Loucy (cell line): ENCODE measurements at regions not wholly inside any gene's neighbourhood (a gene's known extent, or its start where the extent isn't known, plus 50 kb on each side); places are given as distances from the start of the nearest gene placed in this dataset.

ENCODE experiments used
- EZH2phosphoT487 ChIP-seq: fragments of 200-600 bp; IDR thresholded peaks from 2 replicates; pipeline ENCODE4 v1.6.1; 2018; ENCODE audit warnings: antibody characterized with exemption, mild to moderate bottlenecking, moderate library complexity, borderline replicate concordance
- TF ChIP-seq, protein P1 (sequence below): fragments of 200-600 bp; sonication (generic); conservative IDR thresholded peaks from 2 replicates; pipeline ENCODE4 v1.5.1; 2014; ENCODE audit warnings: mild to moderate bottlenecking, antibody characterized with exemption, low read length

- TF ChIP-seq, protein P1, sequence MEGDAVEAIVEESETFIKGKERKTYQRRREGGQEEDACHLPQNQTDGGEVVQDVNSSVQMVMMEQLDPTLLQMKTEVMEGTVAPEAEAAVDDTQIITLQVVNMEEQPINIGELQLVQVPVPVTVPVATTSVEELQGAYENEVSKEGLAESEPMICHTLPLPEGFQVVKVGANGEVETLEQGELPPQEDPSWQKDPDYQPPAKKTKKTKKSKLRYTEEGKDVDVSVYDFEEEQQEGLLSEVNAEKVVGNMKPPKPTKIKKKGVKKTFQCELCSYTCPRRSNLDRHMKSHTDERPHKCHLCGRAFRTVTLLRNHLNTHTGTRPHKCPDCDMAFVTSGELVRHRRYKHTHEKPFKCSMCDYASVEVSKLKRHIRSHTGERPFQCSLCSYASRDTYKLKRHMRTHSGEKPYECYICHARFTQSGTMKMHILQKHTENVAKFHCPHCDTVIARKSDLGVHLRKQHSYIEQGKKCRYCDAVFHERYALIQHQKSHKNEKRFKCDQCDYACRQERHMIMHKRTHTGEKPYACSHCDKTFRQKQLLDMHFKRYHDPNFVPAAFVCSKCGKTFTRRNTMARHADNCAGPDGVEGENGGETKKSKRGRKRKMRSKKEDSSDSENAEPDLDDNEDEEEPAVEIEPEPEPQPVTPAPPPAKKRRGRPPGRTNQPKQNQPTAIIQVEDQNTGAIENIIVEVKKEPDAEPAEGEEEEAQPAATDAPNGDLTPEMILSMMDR = no peak
- no peak for TF ChIP-seq EZH2phosphoT487
Observed at GRCh38 chr2:187206471-187206870, 241.6 kb downstream of the CALCRL start.
